ENCODE measurements at regions not wholly inside any gene's neighbourhood (a gene's known extent, or its start where the extent isn't known, plus 50 kb on each side); places are given as distances from the start of the nearest gene placed in this dataset.

DNA sequence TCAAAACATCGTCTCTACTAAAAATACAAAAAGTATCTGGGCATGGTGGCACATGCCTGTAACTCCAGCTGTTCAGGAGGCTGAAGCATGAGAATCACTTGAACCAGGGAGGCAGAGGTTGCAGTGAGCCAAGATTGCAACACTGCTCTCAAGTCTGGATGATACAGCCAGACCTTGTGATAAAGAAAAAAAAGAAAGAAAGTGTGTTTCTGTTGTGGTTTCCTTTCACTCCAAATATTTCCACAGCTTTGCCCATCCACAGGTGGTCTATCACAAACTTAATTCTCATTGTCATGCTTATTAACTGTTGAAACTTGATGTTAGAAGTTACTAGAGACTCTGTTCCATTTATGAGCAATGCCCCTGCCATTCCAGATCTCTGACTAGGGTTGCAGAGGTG lies 316.0 kb upstream of the SEMA3C start:
- Histone ChIP-seq H2AFZ (ENCODE audit: low read length) (no peak overlapping the region), H3K4me2 (ENCODE audit: low read depth, low read length) (no peak overlapping the region), H3K36me3 (replicated peaks in 1 of 2; ENCODE audit: control insufficient read depth in 1 of 2, insufficient read depth in 2 of 2, low read length in 2 of 2) (no peaks in the 10 kb centered on the region), H3K4me3 (replicated peaks in 1 of 3; ENCODE audit: insufficient read depth in 1 of 3, low read depth in 2 of 3, low read length in 3 of 3) (no peak overlapping the region), H3K9me3 (ENCODE audit: low read length) (no peaks in the 10 kb centered on the region), H3K79me2 (ENCODE audit: insufficient read depth, low read length) (no peaks in the 10 kb centered on the region), H3K9ac (ENCODE audit: insufficient read depth, low read depth, low read length) (no peak overlapping the region), H3K27me3 (ENCODE audit: control insufficient read depth in 1 of 2, insufficient read depth in 2 of 2, low read length in 2 of 2) (no peaks in the 10 kb centered on the region), H3K27ac (ENCODE audit: extremely low read length, insufficient read depth, low read length) (no peak overlapping the region), H3K4me1 (ENCODE audit: insufficient read depth, low read length) (no peaks in the 10 kb centered on the region), H4K20me1 (ENCODE audit: insufficient read depth, low read length) (no peaks in the 10 kb centered on the region)
- 55% methylated on average over 1 of the region's 1 CpG for WGBS (ENCODE audit: low lambda C conversion rate)
- CTCF ChIA-PET (ENCODE audit: low intra/inter-chr PET ratio, low total read pairs) = no interaction called here
- no TSS peak for BruUV-seq (replicated peaks)
- TF ChIP-seq, protein P1, sequence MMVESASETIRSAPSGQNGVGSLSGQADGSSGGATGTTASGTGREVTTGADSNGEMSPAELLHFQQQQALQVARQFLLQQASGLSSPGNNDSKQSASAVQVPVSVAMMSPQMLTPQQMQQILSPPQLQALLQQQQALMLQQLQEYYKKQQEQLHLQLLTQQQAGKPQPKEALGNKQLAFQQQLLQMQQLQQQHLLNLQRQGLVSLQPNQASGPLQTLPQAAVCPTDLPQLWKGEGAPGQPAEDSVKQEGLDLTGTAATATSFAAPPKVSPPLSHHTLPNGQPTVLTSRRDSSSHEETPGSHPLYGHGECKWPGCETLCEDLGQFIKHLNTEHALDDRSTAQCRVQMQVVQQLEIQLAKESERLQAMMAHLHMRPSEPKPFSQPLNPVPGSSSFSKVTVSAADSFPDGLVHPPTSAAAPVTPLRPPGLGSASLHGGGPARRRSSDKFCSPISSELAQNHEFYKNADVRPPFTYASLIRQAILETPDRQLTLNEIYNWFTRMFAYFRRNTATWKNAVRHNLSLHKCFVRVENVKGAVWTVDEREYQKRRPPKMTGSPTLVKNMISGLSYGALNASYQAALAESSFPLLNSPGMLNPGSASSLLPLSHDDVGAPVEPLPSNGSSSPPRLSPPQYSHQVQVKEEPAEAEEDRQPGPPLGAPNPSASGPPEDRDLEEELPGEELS (CRISPR knock-in tag; IDR thresholded peaks at IDR 0.05) = no peak
- TF ChIP-seq CREB1 (IDR thresholded peaks at IDR 0.05) (no peak), CREB1 (CRISPR knock-in tag; IDR thresholded peaks at IDR 0.05) (no peak), ZNF260 (CRISPR knock-in tag; IDR thresholded peaks at IDR 0.05; ENCODE audit: borderline replicate concordance, low read depth) (no peak), ETV6 (CRISPR knock-in tag; conservative IDR thresholded peaks at IDR 0.05) (no peak), KDM5B (CRISPR knock-in tag; IDR thresholded peaks at IDR 0.05; ENCODE audit: borderline replicate concordance) (no peak), ZNF550 (CRISPR knock-in tag; IDR thresholded peaks at IDR 0.05; ENCODE audit: borderline replicate concordance) (no peak), SIX1 (CRISPR knock-in tag; IDR thresholded peaks at IDR 0.05; ENCODE audit: borderline replicate concordance) (no peak), MLLT10 (CRISPR knock-in tag; IDR thresholded peaks at IDR 0.05) (no peak), PCBP1 (IDR thresholded peaks at IDR 0.05; ENCODE audit: borderline replicate concordance, low read depth, low read length) (no peak), ZNF296 (CRISPR knock-in tag; conservative IDR thresholded peaks at IDR 0.05) (no peak), ZNF354B (CRISPR knock-in tag; IDR thresholded peaks at IDR 0.05) (no peak), LCORL (IDR thresholded peaks at IDR 0.05) (no peak), LCORL (CRISPR knock-in tag; IDR thresholded peaks at IDR 0.05) (no peak)
- TF ChIP-seq, protein P2, sequence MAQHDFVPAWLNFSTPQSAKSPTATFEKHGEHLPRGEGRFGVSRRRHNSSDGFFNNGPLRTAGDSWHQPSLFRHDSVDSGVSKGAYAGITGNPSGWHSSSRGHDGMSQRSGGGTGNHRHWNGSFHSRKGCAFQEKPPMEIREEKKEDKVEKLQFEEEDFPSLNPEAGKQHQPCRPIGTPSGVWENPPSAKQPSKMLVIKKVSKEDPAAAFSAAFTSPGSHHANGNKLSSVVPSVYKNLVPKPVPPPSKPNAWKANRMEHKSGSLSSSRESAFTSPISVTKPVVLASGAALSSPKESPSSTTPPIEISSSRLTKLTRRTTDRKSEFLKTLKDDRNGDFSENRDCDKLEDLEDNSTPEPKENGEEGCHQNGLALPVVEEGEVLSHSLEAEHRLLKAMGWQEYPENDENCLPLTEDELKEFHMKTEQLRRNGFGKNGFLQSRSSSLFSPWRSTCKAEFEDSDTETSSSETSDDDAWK (CRISPR knock-in tag; IDR thresholded peaks at IDR 0.05) = no peak
- ATAC-seq (no peak), DNase-seq (ENCODE audit: low spot score) (no peak), FAIRE-seq (no peak)
- intact Hi-C loops (cut with micrococcal nuclease; ENCODE audit: unreplicated experiment) (no loop called here), in situ Hi-C loops (cut with HindIII; ENCODE audit: extremely low pct_ligation_motif_present, low pct_unique_long_range_greater_than_20kb) (no loop called here)
- POLR2A ChIA-PET = no interaction called here

Data from HepG2 (cell line).